ENCODE measurements at regions not wholly inside any gene's neighbourhood (a gene's known extent, or its start where the extent isn't known, plus 50 kb on each side); places are given as distances from the start of the nearest gene placed in this dataset.

DNA sequence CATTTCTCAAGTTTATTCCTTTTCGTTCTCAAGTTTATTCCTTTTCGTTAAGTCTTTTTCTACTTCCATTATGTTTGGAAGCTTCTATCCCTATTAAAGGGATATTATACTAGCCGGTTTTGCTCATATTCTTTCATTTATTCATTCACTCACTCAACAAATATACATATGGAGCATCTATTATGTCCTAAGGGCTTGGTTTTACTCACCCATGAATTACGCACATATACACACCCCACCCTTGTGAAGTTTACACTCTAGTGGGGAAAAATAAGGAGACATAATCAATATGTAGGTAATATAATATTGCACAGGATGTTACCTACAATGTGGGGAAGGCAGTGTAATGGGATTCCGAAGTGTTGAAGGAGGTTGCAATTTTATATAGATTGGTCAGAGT lies 90.5 kb downstream of the ACTL7B start:
- TF ChIP-seq POLR2A (IDR thresholded peaks at IDR 0.05; ENCODE audit: low read depth, low read length) = no peak
- TF ChIP-seq FOS (IDR thresholded peaks at IDR 0.05; ENCODE audit: borderline replicate concordance, insufficient read depth, low read length) = no peak
- no peak for TF ChIP-seq JUN (IDR thresholded peaks at IDR 0.05; ENCODE audit: borderline replicate concordance, insufficient read depth, insufficient read length, low read depth)
- TF ChIP-seq POLR2AphosphoS5 (IDR thresholded peaks at IDR 0.05; ENCODE audit: insufficient read depth, low read depth, low read length) = no peak
- TF ChIP-seq CTCF (IDR thresholded peaks at IDR 0.05; ENCODE audit: extremely low read depth in 1 of 2, insufficient read depth in 1 of 2, low read depth in 1 of 2, low read length in 2 of 2) = no peak
- TF ChIP-seq MAX (IDR thresholded peaks at IDR 0.05; ENCODE audit: insufficient read depth, insufficient read length) = no peak
- TF ChIP-seq GATA2 (IDR thresholded peaks at IDR 0.05; ENCODE audit: insufficient read depth, insufficient read length, low read depth, low read length) = no peak
- TF ChIP-seq EZH2 (IDR thresholded peaks at IDR 0.05; ENCODE audit: borderline replicate concordance, low read depth, low read length, severe bottlenecking) = no peak
- TF ChIP-seq MYC (IDR thresholded peaks at IDR 0.05; ENCODE audit: low read depth, low read length) = no peak
- no peak overlapping the region for H3K4me3 ChIP-seq (replicated peaks in 1 of 3; ENCODE audit: insufficient read depth in 1 of 3, low read depth in 1 of 3, low read length in 3 of 3)
- intact Hi-C loops (cut with micrococcal nuclease) = no loop called here
- H3K9me3 ChIP-seq (replicated peaks; ENCODE audit: control insufficient read depth, insufficient read depth, low read length) = no peaks in the 10 kb centered on the region
- H3K4me2 ChIP-seq (ENCODE audit: insufficient read depth, low read length) = no peak overlapping the region
- H3K9ac ChIP-seq (replicated peaks; ENCODE audit: extremely low read depth, insufficient read depth, low read length) = no peak overlapping the region
- no peak overlapping the region for H2AFZ ChIP-seq (ENCODE audit: low read depth, low read length)
- ChIA-PET CTCF (interaction anchor here (0.8 kb wide), 1 partner anchor 9 kb away, joined by 4 read pairs; no protein-coding TSS in a partner anchor), POLR2A (no interaction called here)
- H3K27ac ChIP-seq (ENCODE audit: insufficient read depth, low read depth, low read length) = no peak overlapping the region
- H3K79me2 ChIP-seq (ENCODE audit: control insufficient read depth, insufficient read depth, low read length) = no peaks in the 10 kb centered on the region
- DNase-seq (ENCODE audit: low read depth, low spot score) = no peak
- H4K20me1 ChIP-seq (replicated peaks; ENCODE audit: control insufficient read depth, extremely low read depth, insufficient read depth, low read length) = no peaks in the 10 kb centered on the region
- peaks cover 0 to 1% of the 10 kb centered on the region in 2 experiments for H3K27me3 ChIP-seq (ENCODE audit: control insufficient read depth in 2 of 2, insufficient read depth in 2 of 2, low read length in 2 of 2)
- BruUV-seq (replicated peaks) = no TSS peak
- no peaks in the 10 kb centered on the region for H3K9me1 ChIP-seq (replicated peaks; ENCODE audit: control insufficient read depth, extremely low read depth, insufficient read depth, low read length)
- FAIRE-seq = no peak
- dilution Hi-C loops (cut with MboI; ENCODE audit: extremely low pct_ligation_motif_present, low sequenced_read_pairs) = no loop called here
- no peaks in the 10 kb centered on the region for H3K36me3 ChIP-seq (ENCODE audit: control insufficient read depth in 2 of 2, extremely low read depth in 1 of 2, insufficient read depth in 2 of 2, low read length in 2 of 2)
- H3K4me1 ChIP-seq (ENCODE audit: control insufficient read depth, extremely low read depth, insufficient read depth, low read length) = no peaks in the 10 kb centered on the region

All from endothelial cell of umbilical vein (primary cell).